Omental fat pad (tissue), 3 donors: ENCODE measurements at regions not wholly inside any gene's neighbourhood (a gene's known extent, or its start where the extent isn't known, plus 50 kb on each side); places are given as distances from the start of the nearest gene placed in this dataset.

ENCODE experiments used
- ATAC-seq: fragments of 150-250 bp; one replicate; pipeline ENCODE4 v1.9.1; 2016; ENCODE audit warnings: mild to moderate bottlenecking, moderate library complexity; ENCODE audit not compliant: low FRiP score
- DNase-seq: peaks from one replicate; pipeline ENCODE4 v3.0.0-alpha.2; 2019; ENCODE audit warnings: low spot score
- CTCF ChIP-seq, 3 donors: fragments of 450-650 bp; IDR thresholded peaks; one replicate each; pipeline ENCODE4 v1.5.1; 2016 to 2017; ENCODE audit warnings: antibody characterized with exemption in 3 of 3, mild to moderate bottlenecking in 3 of 3, moderate library complexity in 2 of 3

- TF ChIP-seq CTCF (IDR thresholded peaks at IDR 0.05): no peak
- no peak for DNase-seq
- peak; percentile 88 for ATAC-seq
Observed at GRCh38 chr3:110526777-110527727, 544.6 kb upstream of the NECTIN3 start.

- TF ChIP-seq CTCF (IDR thresholded peaks at IDR 0.05): no peak
Observed at GRCh38 chr3:110528305-110529121, 543.1 kb upstream of the NECTIN3 start.

GRCh38 chr3:110530902-110531301, 540.7 kb upstream of the NECTIN3 start:
- no peak for TF ChIP-seq CTCF (IDR thresholded peaks at IDR 0.05)
- ATAC-seq: no peak
- DNase-seq: no peak

More at GRCh38 chr3:110528305-110529121, 543.1 kb upstream of the NECTIN3 start:
- DNase-seq (no peak), ATAC-seq (no peak)

GRCh38 chr3:110533089-110533488, 538.5 kb upstream of the NECTIN3 start:
- ATAC-seq (no peak), DNase-seq (no peak)
- TF ChIP-seq CTCF (IDR thresholded peaks at IDR 0.05): no peak

GRCh38 chr3:110542552-110543150, 529.0 kb upstream of the NECTIN3 start:
- ATAC-seq: no peak
- TF ChIP-seq CTCF (IDR thresholded peaks at IDR 0.05): no peak
- DNase-seq: no peak

- TF ChIP-seq CTCF (IDR thresholded peaks at IDR 0.05): no peak
- DNase-seq: no peak
- no peak for ATAC-seq
Observed at GRCh38 chr3:110544730-110545129, 526.9 kb upstream of the NECTIN3 start.
